ENCODE measurements at regions not wholly inside any gene's neighbourhood (a gene's known extent, or its start where the extent isn't known, plus 50 kb on each side); places are given as distances from the start of the nearest gene placed in this dataset.
A peak's percentile ranks its signal among the peaks of the same experiment; 100 is the strongest.

DNA sequence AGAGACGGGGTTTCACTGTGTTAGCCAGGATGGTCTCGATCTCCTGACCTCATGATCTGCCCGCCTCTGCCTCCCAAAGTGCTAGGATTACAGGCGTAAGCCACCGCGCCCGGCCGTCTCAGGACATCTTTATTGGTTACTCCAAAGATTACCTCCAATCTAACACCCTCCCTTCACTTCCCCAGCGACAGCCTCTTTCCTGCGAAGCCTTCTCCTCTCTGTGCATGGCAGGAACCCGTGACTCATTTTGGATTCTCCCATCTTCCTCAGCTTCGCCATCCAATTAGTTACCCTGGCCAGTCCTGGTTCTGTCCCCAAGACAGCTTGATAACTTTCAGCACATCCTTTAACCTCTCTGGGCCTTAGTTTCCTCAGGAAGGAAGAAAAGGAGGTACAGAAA is 51.3 kb upstream of the TOX2 start:
- H2AK5ac ChIP-seq (ENCODE audit: low read depth, low read length): no peak overlapping the region
- H3K36me3 ChIP-seq (ENCODE audit: control insufficient read depth, insufficient read depth, low read length): no peaks in the 10 kb centered on the region
- no peak overlapping the region for H4K5ac ChIP-seq (ENCODE audit: low read depth, low read length)
- no peak for DNase-seq
- no peak overlapping the region for H3K4ac ChIP-seq (ENCODE audit: low read depth, low read length)
- WGBS, 2 experiments (ENCODE audit: extremely low coverage in 2 of 2, insufficient read length in 1 of 2): 100% methylated on average over 5 of the region's 12 CpGs; no CpG with 5 or more reads in 1 of the 2 experiments
- no peak overlapping the region; the same call in 2 of the 3 replicates for H2BK15ac ChIP-seq (ENCODE audit: low read depth, low read length)
- no peak overlapping the region for H2BK5ac ChIP-seq (ENCODE audit: low read depth, low read length, poor library complexity, severe bottlenecking)
- H3K18ac ChIP-seq (ENCODE audit: low read depth, low read length): no peak overlapping the region
- H3K27ac ChIP-seq (ENCODE audit: insufficient read depth, low read length): no peak overlapping the region
- BruUV-seq (replicated peaks): no TSS peak
- no peak for ATAC-seq (ENCODE audit: low read depth)
- H4K91ac ChIP-seq (ENCODE audit: insufficient read depth, low read depth, low read length): no peak overlapping the region
- no peak overlapping the region; the same call in 1 of the 2 replicates for H3K14ac ChIP-seq (replicated peaks; ENCODE audit: low read depth, low read length)
- H3K27me3 ChIP-seq (ENCODE audit: control insufficient read depth, insufficient read depth, low read length): no peaks in the 10 kb centered on the region
- no peaks in the 10 kb centered on the region for H3K9me3 ChIP-seq (ENCODE audit: control insufficient read depth, insufficient read depth, low read length)
- H4K20me1 ChIP-seq (ENCODE audit: insufficient read depth, low read length): no peaks in the 10 kb centered on the region
- intact Hi-C loops (cut with micrococcal nuclease) (no loop called here), dilution Hi-C loops (cut with HindIII; ENCODE audit: low sequenced_read_pairs, unreplicated experiment) (no loop called here), in situ Hi-C loops (cut with MboI; ENCODE audit: low sequenced_read_pairs) (no loop called here)
- no peak overlapping the region for H3K56ac ChIP-seq (ENCODE audit: extremely low read depth, insufficient read depth, low read length)
- no peak overlapping the region for H3K23ac ChIP-seq (ENCODE audit: low read depth, low read length)
- H2BK120ac ChIP-seq (ENCODE audit: low read depth, low read length): no peak overlapping the region
- H3K4me3 ChIP-seq (ENCODE audit: insufficient read depth, low read depth, low read length): no peak overlapping the region
- H3K9ac ChIP-seq (ENCODE audit: low read depth, low read length): no peak overlapping the region
- POLR2A ChIA-PET (ENCODE audit: unreplicated experiment): no interaction called here
- peak overlapping the region; percentile 21 for H2AFZ ChIP-seq (replicated peaks; ENCODE audit: low read length, poor library complexity)
- H3K4me2 ChIP-seq (ENCODE audit: low read depth, low read length): no peak overlapping the region
- TF ChIP-seq CEBPB (IDR thresholded peaks at IDR 0.05; ENCODE audit: low read depth, low read length) (no peak), USF2 (IDR thresholded peaks at IDR 0.05; ENCODE audit: low read depth, low read length) (no peak), CHD1 (IDR thresholded peaks at IDR 0.05; ENCODE audit: low read depth, low read length) (no peak), RAD21 (IDR thresholded peaks at IDR 0.05; ENCODE audit: low read length) (no peak), FOS (IDR thresholded peaks at IDR 0.05; ENCODE audit: low read depth, low read length) (no peak), NFE2L2 (IDR thresholded peaks at IDR 0.05; ENCODE audit: low read depth, low read length) (no peak), RCOR1 (IDR thresholded peaks at IDR 0.05; ENCODE audit: insufficient replicate concordance, low read length) (no peak), ELK1 (IDR thresholded peaks at IDR 0.05; ENCODE audit: borderline replicate concordance, low read depth, low read length) (no peak), POLR2A (IDR thresholded peaks at IDR 0.05; ENCODE audit: low read depth, low read length) (no peak), MAZ (IDR thresholded peaks at IDR 0.05; ENCODE audit: borderline replicate concordance, low read depth, low read length) (no peak)
- TF ChIP-seq, protein P1, sequence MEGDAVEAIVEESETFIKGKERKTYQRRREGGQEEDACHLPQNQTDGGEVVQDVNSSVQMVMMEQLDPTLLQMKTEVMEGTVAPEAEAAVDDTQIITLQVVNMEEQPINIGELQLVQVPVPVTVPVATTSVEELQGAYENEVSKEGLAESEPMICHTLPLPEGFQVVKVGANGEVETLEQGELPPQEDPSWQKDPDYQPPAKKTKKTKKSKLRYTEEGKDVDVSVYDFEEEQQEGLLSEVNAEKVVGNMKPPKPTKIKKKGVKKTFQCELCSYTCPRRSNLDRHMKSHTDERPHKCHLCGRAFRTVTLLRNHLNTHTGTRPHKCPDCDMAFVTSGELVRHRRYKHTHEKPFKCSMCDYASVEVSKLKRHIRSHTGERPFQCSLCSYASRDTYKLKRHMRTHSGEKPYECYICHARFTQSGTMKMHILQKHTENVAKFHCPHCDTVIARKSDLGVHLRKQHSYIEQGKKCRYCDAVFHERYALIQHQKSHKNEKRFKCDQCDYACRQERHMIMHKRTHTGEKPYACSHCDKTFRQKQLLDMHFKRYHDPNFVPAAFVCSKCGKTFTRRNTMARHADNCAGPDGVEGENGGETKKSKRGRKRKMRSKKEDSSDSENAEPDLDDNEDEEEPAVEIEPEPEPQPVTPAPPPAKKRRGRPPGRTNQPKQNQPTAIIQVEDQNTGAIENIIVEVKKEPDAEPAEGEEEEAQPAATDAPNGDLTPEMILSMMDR (conservative IDR thresholded peaks at IDR 0.05; ENCODE audit: low read depth, low read length): no peak
- no peaks in the 10 kb centered on the region; the same call in 1 of the 2 replicates for H3K9me1 ChIP-seq (ENCODE audit: insufficient read depth, low read length)
- no peaks in the 10 kb centered on the region for H3K79me1 ChIP-seq (ENCODE audit: low read depth in 1 of 2, low read length in 2 of 2)
- H3K4me1 ChIP-seq (ENCODE audit: control insufficient read depth, insufficient read depth, low read length): no peaks in the 10 kb centered on the region
- 0 out of 4 replicates have a peak overlapping the region, but pooled peaks of 1 of the 2 experiments have one; percentile 33 for H4K8ac ChIP-seq (ENCODE audit: low read depth in 2 of 2, low read length in 2 of 2)
- no peak overlapping the region for H2AK9ac ChIP-seq (replicated peaks; ENCODE audit: low read depth, low read length, poor library complexity)
- CTCF ChIA-PET: no interaction called here
- no peak overlapping the region for H2BK20ac ChIP-seq (ENCODE audit: low read depth, low read length)
